ENCODE measurements at regions not wholly inside any gene's neighbourhood (a gene's known extent, or its start where the extent isn't known, plus 50 kb on each side); places are given as distances from the start of the nearest gene placed in this dataset.

DNA sequence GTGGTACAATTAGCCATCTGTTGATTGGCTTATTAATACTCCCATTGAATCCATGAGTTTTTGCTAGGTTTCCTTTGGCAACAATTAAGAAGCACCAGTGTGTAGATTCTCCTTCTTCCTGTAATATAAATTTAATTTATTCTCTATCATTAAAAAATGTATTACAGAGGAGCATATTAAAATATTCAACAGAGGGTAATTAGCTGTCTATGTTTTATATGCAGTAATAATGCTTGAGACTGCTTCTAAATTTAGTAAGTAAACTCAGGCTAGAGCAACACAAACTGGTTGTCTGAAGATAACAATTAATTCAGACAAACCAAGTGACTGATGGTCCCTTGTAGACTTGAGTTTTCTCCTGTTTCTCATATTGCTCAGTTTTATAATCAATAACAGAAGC is 192.4 kb downstream of the FAT4 start:
- no peak for DNase-seq (ENCODE audit: low spot score)
- no peak for FAIRE-seq

DNA sequence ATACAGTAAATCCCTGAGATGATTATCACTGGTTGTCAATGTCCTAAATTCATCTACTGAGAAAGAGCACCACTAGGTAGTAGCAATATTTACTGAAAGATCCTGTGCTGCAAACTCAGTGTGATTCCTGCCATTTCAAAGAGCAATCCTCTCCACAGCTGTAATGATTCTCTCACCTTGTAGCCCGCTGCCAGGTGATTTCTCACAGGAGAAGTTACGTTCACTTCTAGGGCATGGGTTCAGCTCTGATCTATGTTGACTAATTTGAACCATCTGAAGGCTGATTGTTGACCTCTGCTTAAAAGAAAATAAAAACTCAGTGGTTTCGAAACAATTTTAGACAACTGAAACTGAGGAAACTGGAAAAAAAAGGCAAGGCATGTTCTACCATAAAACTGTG is 197.0 kb downstream of the FAT4 start:
- no peak for DNase-seq (ENCODE audit: low spot score)
- FAIRE-seq = no peak

DNA sequence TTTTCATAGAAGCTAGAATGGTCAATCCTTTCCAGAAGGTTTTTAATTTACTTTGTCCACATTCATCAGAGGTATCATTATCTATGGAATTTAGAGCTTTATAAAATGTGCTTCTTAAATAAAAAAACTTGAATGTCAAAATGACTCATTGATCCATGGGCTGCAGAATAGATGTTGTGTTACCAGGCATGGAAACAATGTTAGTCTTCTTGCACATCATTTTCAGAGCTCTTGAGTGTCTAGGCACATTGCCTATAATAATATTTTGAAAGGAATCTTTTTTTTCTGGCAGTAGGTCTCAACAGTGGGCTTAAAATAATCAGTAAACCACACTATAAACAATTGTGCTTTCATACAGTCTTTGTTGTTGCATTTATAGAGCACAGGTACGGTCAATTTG is 200.3 kb downstream of the FAT4 start:
- FAIRE-seq (no peak), DNase-seq (ENCODE audit: low spot score) (no peak)

DNA sequence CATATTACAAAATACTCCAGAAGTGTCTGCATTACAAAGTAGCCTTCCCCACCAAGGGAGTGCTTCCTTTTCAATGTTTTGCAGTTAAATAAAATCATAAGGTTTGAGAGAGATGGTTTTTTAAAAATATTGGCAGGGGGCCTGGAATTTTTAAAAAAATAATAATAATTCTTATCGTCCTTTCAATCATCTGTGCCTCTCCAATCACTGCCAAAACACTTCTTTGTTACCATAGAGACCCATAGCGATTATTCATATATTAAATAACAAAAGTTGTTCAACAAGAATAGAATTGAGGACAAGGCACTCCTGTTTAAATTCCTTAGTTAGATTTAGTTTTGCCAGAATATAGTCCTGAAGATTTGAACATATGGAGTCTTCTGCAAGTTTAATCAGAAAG is 203.1 kb downstream of the FAT4 start:
- no peak for DNase-seq (ENCODE audit: low spot score)
- FAIRE-seq = no peak

DNA sequence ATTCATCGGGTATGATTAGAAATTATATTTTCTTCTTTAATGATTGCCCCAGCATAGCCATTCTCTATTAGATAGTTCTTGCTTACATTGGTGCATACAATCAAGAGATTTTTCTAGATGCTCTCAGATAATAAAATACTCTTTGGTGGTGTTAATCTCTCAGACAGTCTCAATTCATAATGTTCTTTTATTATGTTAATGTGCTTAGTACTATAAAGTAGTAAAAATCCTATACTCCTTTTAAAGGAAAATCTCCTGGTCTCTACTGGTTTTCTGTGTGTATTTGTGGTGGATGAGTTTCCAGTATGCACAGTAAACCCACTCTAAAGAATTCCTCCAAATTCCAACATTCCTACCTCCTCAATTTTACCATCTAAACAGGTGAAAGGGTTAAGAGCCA is 203.5 kb downstream of the FAT4 start:
- FAIRE-seq (no peak), DNase-seq (ENCODE audit: low spot score) (no peak)

DNA sequence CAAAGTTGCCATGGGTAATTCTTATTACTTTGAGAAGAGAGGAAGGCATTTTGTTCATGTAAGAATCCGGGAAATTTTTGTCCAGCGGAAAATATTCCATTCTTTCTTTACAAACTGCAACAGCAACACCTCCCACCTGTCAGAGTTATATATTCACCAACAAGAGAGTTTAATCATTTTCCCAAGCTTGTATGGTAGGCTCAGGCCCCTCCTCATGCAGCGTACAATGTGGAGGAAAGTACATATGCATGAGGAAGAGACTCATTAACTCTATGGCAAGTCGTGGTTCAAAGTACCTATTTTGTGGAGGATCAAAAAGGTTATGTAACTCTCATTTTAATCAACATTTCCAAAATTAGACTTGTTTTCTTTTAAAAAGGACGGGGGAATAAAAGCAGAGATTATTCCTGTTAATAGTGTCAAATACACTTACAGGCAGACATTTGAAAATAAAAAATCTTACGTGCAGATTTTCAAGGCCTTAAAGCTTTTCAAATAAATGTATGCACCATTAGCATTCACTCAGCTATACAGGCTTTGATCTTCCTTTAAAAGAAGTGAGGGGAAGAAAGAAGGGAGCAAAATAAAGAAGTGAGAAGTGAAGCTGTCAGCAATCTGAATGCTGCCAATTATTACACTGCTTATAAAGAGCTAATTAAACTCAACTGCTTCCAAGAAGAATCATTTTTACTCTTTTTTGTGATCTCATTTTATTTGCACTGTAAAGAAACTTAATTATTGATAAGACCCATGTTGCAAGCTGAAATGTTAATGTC is 204.8 kb downstream of the FAT4 start:
- no peak for FAIRE-seq
- no peak for DNase-seq (ENCODE audit: low spot score)

DNA sequence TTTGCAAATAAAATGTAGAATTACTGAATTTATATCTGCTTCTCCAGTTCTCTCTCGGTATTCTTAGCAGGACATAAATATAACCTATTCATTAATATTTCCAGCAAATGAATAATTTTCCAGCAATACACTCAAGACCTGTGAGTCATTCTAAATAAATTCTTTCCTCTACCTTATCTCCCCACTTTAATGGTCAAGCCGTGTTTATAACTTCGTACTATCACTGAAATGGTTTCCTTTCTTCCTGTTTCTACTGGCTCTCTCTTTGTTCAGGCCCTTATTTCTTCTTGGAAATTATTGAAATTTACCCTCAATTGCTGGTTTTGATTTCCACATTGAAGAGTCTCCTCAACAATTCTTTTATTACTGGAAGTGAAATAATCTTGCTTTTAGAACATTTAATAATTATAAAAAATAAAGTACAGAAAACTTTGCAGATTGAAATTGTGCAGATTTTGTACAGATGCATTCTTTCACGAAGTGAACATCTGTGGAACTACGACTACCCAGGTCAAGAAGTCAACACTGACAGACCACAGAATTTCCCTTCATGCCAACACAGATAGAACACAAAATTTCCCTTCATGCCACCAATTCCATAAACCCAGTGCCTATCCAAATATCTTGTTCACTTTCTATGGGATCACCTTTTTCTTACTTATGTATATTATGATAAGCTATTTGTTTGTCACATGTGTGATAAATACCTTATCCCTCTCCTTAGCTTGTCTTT is 205.7 kb downstream of the FAT4 start:
- FAIRE-seq (peak; percentile 34), DNase-seq (ENCODE audit: low spot score) (peak; percentile 7)

DNA sequence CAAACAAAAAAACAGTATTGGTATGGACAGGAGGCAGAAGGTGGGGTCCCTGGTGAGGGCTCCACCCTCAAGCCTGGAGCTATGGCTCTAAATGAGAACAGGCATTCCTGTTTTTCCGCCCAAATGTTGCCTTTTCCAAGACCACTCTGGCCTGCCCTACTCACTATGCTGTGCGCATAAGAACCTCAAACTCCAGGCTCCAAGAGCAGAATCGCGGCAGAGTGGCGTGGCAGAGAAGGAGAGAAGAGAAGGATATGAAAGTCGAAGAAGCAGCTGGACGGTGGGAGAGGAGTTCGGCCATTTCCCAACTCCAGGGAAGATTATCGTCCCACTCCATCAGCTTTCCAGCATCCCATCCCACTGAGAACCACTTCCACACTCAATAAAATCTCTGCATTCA is 207.8 kb downstream of the FAT4 start:
- no peak for DNase-seq (ENCODE audit: low spot score)
- no peak for FAIRE-seq

DNA sequence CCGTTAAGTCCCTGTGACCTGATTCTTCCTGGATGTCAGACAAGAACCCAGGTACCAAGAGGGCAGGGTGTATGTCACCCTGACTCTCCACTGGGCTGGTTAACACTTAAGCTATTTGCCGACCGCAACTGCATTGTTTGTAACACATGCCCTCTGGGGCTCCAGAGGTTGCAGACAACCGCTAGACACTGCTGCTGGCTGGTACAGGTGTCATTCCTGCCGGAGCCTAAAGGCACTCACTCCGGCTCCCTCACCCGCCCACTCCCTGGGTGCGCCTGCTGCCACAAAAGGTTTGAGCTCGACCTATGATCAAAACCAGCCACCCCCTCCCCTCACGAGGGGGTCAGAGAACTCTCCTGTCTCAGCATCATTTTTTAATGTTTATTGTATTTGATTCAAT is 208.2 kb downstream of the FAT4 start:
- FAIRE-seq = no peak
- no peak for DNase-seq (ENCODE audit: low spot score)

DNA sequence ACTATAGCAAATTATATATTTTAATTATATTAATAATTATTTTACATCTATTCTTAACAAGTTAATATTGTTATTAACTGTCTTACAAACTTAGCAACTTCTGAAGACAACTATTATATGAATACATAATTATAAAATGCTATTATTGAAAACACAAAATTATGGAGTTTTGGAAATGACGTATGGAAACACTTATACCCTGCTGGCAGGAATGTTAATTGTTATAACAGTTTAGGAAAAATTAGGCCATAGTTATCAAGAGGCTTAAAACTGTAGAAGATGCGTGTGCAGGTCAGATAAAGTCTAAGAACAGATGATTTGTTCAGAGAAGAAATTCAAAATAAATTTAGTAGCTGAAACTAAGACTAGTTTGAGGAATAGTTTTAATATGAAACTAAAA is 211.7 kb downstream of the FAT4 start:
- FAIRE-seq = peak; percentile 28

DNA sequence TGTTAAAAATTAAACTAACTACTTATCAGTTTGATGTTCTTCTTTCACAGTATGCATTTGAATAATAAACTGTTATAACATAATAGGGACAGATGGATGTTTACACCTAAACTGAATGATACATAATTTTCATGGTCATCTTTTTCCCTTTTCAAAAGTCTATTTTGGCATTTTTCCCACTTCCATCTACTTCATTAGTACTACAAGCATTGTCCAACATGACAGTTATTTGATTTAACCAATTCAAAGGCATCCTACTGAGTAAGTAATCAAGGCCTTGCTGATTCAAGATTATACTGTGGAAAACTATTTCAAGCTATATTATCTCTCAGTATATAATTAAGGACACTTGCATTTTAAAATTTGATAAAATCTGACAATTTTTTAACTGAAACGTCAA is 212.9 kb downstream of the FAT4 start:
- no peak for DNase-seq (ENCODE audit: low spot score)
- FAIRE-seq = no peak

More for the DNA sequence above, 211.7 kb downstream of the FAT4 start:
- no peak for DNase-seq (ENCODE audit: low spot score)

DNA sequence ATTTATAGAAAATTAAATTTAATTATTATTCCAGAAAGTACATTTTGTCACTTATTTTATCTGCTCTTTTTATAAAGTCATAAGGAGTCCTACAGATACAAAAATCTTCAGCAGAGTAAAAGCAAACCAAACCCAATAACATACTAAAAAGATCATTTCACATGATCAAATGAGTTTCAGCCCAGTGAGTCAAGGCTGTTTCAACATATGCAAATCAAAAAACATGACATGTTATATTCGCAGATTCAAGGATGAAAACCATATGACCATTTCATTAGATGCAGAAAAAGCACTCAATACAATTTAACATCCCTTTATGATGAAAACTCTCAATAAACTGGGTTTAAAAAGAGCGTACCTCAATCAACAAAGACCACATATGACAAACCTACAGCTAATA is 214.3 kb downstream of the FAT4 start:
- FAIRE-seq = no peak
- DNase-seq (ENCODE audit: low spot score) = no peak

DNA sequence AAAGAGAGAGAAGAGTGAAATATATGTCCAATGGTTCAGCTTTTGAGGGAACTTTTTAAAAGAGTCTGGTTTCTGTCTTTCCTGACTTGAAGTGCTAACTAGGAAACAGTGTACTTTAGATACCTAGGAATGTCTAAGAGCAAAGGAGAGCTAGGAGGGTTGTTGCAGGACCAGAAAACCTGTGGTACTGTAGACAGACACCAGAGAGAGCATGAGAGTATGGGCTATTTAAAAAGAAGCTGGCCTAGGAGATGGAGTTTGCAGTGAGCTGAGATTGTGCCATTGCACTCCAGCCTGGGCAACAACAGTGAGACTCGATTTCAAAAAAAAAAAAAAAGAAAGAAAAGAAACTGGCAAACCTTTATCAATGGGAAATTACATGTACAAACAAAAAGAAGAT is 223.9 kb downstream of the FAT4 start:
- FAIRE-seq (no peak), DNase-seq (ENCODE audit: low spot score) (no peak)

DNA sequence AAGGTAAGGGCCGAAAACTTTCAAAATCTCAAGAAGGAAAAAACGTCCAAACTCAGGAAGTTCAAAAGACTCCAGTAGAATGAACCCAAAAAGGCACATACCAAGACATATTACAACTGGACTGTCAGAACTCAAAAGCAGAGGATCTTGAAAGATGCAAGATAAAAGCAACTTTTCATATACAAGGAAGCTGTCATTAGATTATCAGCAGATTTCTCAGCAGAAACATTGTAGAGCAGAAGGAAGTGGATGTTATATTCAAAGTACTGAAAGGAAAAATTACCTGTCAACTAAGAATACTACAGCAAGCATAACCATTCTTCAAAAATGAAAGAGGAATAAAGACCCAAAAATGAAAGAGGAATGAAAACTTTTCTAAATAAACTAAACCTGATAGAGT is 224.9 kb downstream of the FAT4 start:
- no peak for FAIRE-seq
- DNase-seq (ENCODE audit: low spot score) = no peak

DNA sequence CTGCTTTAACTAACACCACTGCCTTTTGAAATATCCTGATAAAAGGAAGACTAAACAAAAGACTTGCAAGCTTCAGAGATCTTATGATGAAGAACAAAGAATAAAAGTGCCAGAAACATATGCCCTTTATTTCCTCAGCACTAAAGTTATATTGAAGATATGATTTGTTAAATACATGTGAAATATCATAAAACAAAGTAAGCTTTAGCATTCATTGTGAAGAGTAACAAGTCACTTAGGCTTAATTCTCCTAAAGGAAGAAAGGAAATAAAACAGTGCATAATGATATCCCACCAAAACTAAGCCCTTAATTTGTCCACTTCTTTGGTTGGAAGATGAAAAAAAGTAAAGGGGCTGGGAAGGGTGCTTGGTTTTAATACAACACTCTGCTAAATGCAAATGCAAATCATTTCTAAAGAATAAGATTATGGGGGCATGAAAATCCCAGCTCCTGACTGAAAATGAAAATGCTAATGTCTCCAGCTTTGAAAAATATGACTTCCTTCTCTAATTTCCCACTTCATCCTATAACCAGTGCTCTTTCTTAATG is 227.2 kb downstream of the FAT4 start:
- no peak for FAIRE-seq
- DNase-seq (ENCODE audit: low spot score) = no peak

DNA sequence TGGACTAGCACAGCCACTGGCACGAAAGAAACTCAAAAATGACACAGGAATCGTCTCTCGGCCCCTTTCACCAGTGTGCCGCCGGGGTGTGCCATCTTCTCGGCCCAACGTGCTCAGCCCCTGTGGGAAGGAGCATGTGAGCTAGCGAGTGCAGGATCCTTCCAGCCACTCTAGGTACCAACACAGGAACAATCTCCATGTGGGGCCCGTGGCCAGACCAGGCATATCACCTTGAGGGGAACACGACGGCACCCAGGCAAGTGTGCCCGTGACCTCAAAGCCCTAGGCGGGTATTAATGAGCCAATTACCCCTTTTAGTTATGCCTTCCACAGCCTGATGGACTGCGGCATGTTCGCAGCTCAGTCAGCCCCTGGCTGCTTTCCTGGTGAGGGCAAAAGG is 231.5 kb downstream of the FAT4 start:
- no peak for DNase-seq (ENCODE audit: low spot score)
- no peak for FAIRE-seq

DNA sequence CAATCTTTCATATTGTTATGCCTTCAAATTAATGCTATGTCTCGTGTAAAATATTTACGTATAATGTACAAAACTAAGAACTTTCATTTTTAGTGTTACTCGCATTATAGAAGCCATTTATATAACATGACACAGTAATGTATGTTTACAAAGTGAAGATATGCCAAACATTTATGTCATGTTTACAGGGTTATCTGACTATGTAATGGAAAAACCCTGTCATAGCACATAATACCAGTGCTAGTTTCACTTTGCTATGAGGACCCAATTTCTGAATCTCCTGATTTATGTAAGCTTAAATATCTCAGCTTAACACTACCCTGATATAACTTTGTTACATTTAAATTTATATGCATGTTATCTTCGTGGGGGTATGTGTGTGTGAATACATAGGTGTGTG is 233.1 kb downstream of the FAT4 start:
- FAIRE-seq (no peak), DNase-seq (ENCODE audit: low spot score) (no peak)

DNA sequence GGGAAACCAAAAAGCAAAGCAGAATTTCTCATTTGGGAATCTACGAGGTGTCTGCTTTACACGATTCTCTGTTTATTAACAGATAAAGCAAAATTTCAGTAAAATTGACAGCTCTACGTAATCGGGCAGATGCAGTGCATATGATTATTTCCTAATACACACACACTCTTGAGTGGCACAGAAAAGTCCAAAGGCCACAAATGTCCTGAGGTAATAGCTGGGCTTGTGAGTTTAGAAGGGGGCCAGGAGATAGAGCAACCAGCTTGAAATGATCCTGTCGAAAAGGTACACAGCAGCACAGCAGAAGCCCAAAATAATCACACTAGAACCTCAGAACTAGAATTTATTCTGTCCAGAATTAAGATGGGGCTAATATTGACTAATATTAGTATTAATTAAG is 236.0 kb downstream of the FAT4 start:
- DNase-seq (ENCODE audit: low spot score) (no peak), FAIRE-seq (no peak)

DNA sequence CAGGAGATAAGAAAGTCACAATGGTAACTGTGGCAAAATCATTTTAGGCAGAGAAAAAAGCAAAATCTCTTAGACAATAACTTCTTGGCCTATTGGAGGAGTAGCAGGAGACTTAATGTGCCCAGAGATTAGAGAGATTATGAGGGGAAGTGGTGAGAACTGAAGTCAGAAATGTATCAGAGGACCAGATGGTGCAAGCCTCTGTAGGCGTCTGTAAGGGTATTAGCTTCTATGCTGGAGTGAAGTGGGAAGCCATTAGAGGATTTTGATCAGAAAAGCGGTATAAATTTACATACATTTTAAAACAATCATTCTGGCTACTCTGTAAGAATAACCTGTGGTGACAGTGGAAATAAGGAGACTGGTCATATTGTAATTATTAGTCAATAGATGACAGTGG is 236.7 kb downstream of the FAT4 start:
- no peak for FAIRE-seq

DNA sequence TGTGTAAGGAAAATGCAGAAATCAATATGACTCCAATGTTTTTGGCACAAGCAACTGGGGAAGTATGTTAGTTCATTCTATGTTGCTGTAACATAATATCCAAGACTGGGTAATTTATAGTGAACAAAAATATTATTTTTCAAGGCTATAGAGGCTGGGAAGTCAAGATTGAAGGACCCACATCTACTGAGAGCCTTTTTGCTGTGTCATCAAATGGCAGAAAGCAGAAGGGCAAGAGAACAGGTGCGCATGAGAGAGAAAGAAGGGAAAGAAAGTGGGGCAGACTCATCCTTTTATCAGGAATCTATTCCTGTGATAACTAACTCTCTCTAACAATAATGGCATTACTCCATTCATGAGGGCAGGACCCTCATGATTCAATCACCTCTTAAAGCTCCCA is 237.2 kb downstream of the FAT4 start:
- no peak for DNase-seq (ENCODE audit: low spot score)
- no peak for FAIRE-seq

More for the DNA sequence above, 236.7 kb downstream of the FAT4 start:
- DNase-seq (ENCODE audit: low spot score) = no peak

DNA sequence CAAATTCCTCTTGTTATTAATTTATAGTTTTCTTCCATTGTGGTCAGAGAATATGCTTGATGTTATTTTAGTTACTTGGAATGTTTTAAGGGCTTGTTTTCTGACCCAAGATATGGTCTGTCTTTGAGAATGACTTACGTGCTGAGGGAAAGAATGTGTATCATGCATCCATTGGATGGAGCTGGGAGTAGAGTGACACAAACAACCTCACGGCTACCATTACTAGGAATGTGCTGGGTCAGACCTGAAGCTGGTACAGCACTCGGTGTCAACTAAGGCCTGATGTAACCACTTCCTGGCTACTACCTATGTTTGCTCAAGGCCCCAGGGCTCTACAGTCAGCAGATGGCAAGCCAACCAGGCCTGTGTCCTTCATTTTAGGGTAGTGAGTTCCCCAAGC is 257.8 kb downstream of the FAT4 start:
- DNase-seq (ENCODE audit: low spot score) = no peak
- no peak for FAIRE-seq

DNA sequence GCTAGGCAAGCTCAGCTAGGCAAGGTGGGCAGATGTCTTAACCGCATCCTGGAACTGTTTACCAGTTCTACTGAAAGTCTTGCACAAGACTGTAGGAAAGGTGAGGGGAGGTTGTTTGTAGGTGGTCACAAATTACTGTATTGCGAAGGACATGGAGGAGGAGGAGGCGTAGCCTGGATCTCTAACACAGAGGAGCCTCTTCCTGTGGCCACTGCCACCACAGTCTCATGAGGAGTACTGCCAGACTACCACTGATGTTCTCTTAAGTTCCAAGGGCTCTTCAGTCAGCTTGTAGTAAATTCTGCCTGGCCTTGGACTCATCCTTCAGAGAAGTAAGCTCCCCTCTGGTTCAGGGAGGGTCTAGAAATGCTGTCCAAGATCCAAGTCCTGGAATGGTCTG is 258.6 kb downstream of the FAT4 start:
- no peak for DNase-seq (ENCODE audit: low spot score)

DNA sequence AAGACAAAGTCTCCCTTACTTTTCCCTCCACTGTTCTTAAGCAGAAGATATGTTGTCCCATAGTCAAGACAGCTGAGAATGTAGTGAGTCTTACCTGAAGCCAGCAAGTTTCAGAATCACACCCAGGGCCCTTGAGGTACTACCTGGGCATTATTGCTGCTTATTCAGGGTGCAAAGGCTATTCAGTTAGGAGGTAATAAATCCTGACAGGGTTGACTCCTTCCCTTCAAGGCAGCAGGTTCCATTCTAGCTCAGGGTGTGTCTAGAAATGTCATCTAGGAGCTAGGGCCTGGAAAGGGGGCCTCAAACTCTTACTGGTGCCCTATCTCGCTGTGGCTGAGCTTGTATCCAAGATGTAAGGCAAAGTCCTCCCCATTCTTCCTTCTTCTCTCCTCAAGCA is 259.0 kb downstream of the FAT4 start:
- DNase-seq (ENCODE audit: low spot score) (no peak), FAIRE-seq (no peak)

More for the DNA sequence above, 258.6 kb downstream of the FAT4 start:
- no peak for FAIRE-seq
